ENCODE measurements at regions not wholly inside any gene's neighbourhood (a gene's known extent, or its start where the extent isn't known, plus 50 kb on each side); places are given as distances from the start of the nearest gene placed in this dataset.
A peak's percentile ranks its signal among the peaks of the same experiment; 100 is the strongest.

DNA sequence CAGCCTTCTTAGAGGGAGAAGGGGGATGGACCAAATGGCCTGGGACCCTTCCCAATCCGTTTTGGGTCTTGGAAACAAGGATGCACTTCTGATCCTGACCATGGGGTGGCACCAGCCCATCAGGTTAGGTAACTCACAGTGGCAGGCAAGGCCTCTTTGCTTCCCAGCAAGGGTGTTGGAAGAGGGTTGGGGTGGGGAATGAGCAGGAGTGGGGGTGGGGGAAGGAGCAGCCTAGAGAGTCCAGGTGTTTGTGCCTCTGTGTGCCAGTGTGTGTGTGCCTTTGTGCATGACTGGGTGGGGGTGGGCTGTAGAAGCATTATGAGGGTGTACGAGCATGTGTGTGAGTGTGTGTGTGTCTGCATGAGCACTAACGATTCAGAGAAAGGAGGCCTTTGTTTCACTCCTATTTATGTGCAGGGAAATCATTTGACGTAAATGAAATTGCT is 213.1 kb downstream of the INSC start:
- no peak for TF ChIP-seq EZH2 (IDR thresholded peaks at IDR 0.05; ENCODE audit: borderline replicate concordance)
- peak; percentile 86 for TF ChIP-seq CTCF (IDR thresholded peaks at IDR 0.05; ENCODE audit: poor library complexity)
- no peaks in the 10 kb centered on the region for H3K9me3 ChIP-seq (ENCODE audit: low read depth)
- H3K4me2 ChIP-seq = no peak overlapping the region
- H3K27ac ChIP-seq = no peak overlapping the region
- H4K20me1 ChIP-seq (ENCODE audit: insufficient read depth, poor library complexity, severe bottlenecking) = no peaks in the 10 kb centered on the region
- 53% methylated on average over 3 of the region's 4 CpGs for WGBS (ENCODE audit: low lambda C conversion rate, missing lambda C conversion rate)
- no peaks in the 10 kb centered on the region for H3K27me3 ChIP-seq
- H2AFZ ChIP-seq = no peak overlapping the region
- no peaks in the 10 kb centered on the region for H3K79me2 ChIP-seq
- no peaks in the 10 kb centered on the region for H3K36me3 ChIP-seq (replicated peaks; ENCODE audit: insufficient read depth, low read depth)
- DNase-seq (ENCODE audit: low spot score) = peak; percentile 84
- H3K4me3 ChIP-seq = no peak overlapping the region
- H3K4me1 ChIP-seq (ENCODE audit: insufficient read depth) = no peaks in the 10 kb centered on the region
- no peaks in the 10 kb centered on the region for H3K9me2 ChIP-seq (replicated peaks; ENCODE audit: insufficient read depth)

DNA sequence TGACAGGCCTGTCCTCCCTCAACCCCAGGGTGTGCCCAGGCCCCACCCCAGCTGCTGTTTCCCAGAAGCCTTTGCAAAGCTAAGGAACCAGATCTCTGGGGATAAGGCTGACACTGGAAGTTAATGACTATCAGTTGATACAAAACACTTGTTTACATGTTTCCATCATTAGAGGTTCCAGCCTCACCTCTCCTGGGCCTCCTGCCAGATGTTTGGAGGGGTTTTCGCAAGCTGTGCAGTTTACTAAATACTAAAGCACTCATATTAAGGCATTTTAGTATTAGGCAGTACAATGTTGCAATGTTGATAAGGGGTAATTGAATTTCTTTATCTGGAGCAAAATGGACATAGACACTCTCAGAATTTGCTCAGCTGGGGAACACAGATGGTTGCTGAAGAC is 218.7 kb downstream of the INSC start:
- 74% methylated on average over 1 of the region's 1 CpG for WGBS (ENCODE audit: low lambda C conversion rate, missing lambda C conversion rate)
- H3K4me2 ChIP-seq = no peak overlapping the region
- no peaks in the 10 kb centered on the region for H3K36me3 ChIP-seq (replicated peaks; ENCODE audit: insufficient read depth, low read depth)
- no peak overlapping the region for H3K4me3 ChIP-seq
- TF ChIP-seq EZH2 (IDR thresholded peaks at IDR 0.05; ENCODE audit: borderline replicate concordance) = no peak
- H3K4me1 ChIP-seq (ENCODE audit: insufficient read depth) = no peaks in the 10 kb centered on the region
- no peaks in the 10 kb centered on the region for H3K27me3 ChIP-seq
- no peaks in the 10 kb centered on the region for H3K9me2 ChIP-seq (replicated peaks; ENCODE audit: insufficient read depth)
- no peaks in the 10 kb centered on the region for H4K20me1 ChIP-seq (ENCODE audit: insufficient read depth, poor library complexity, severe bottlenecking)
- no peaks in the 10 kb centered on the region for H3K79me2 ChIP-seq
- no peak overlapping the region for H2AFZ ChIP-seq
- DNase-seq (ENCODE audit: low spot score) = no peak
- no peak overlapping the region for H3K27ac ChIP-seq
- no peaks in the 10 kb centered on the region for H3K9me3 ChIP-seq (ENCODE audit: low read depth)

DNA sequence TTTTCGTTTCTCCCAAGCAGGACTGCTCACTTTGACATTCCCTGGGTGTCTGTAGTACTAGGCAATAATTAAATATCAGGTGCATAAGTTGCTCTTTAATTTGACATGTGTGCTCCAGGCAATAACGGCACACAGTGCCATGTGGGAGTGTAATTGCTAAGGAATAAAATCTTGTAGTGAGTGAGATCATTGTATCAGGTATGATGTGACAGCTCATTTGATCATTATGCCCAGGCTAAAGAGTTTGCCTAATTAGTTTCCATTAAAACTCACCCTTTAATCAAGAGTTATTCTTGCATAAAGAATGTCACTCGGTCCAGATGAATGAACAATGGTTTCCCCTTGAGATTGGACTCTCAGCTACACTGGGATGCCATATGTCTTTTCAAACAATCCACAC is 220.0 kb downstream of the INSC start:
- TF ChIP-seq EZH2 (IDR thresholded peaks at IDR 0.05; ENCODE audit: borderline replicate concordance) = no peak
- TF ChIP-seq EZH2phosphoT487 (IDR thresholded peaks at IDR 0.05; ENCODE audit: low read depth, severe bottlenecking, unreplicated experiment) = no peak
- TF ChIP-seq CTCF (IDR thresholded peaks at IDR 0.05; ENCODE audit: poor library complexity) = no peak
- H3K9me2 ChIP-seq (replicated peaks; ENCODE audit: insufficient read depth) = no peaks in the 10 kb centered on the region
- H3K4me3 ChIP-seq = no peak overlapping the region
- no peak overlapping the region for H3K4me2 ChIP-seq
- no peak for DNase-seq (ENCODE audit: low spot score)
- WGBS (ENCODE audit: low lambda C conversion rate, missing lambda C conversion rate) = 93% methylated on average over 3 of the region's 3 CpGs
- H2AFZ ChIP-seq = no peak overlapping the region
- H3K36me3 ChIP-seq (replicated peaks; ENCODE audit: insufficient read depth, low read depth) = no peaks in the 10 kb centered on the region
- H3K4me1 ChIP-seq (ENCODE audit: insufficient read depth) = no peaks in the 10 kb centered on the region
- no peaks in the 10 kb centered on the region for H3K27me3 ChIP-seq
- H4K20me1 ChIP-seq (ENCODE audit: insufficient read depth, poor library complexity, severe bottlenecking) = no peaks in the 10 kb centered on the region
- no peaks in the 10 kb centered on the region for H3K79me2 ChIP-seq
- peaks cover 8% of the 10 kb centered on the region for H3K9me3 ChIP-seq (ENCODE audit: low read depth)
- H3K27ac ChIP-seq = no peak overlapping the region

DNA sequence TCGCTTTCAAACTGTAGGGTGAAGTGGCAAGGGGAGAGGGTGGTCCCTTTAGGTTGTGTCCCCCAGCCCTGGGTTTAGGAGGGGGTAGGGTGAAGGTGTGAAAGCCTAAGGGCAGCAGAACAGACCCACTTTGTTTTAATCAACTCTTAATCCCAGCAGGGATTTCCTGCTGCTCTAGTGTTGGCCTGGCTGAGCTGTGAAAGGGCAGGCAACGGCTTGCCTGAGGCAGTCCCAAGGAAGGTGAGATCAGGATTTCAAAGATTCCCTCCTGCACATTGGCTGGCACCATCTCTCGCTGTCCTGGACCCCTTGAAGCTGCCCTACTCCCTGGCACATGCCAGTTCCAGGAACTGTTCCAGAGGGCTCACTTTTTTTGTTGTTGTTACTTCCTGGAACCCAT is 221.3 kb downstream of the INSC start:
- Histone ChIP-seq H3K4me2 (no peak overlapping the region), H2AFZ (no peak overlapping the region), H3K4me3 (no peak overlapping the region), H3K9me3 (ENCODE audit: low read depth) (peaks cover 8% of the 10 kb centered on the region), H3K79me2 (no peaks in the 10 kb centered on the region), H3K27me3 (no peaks in the 10 kb centered on the region), H3K36me3 (replicated peaks; ENCODE audit: insufficient read depth, low read depth) (no peaks in the 10 kb centered on the region), H3K27ac (no peak overlapping the region), H4K20me1 (ENCODE audit: insufficient read depth, poor library complexity, severe bottlenecking) (no peaks in the 10 kb centered on the region), H3K9me2 (replicated peaks; ENCODE audit: insufficient read depth) (no peaks in the 10 kb centered on the region), H3K4me1 (ENCODE audit: insufficient read depth) (no peaks in the 10 kb centered on the region)
- TF ChIP-seq EZH2 (IDR thresholded peaks at IDR 0.05; ENCODE audit: borderline replicate concordance) (no peak), CTCF (IDR thresholded peaks at IDR 0.05; ENCODE audit: poor library complexity) (no peak), EZH2phosphoT487 (IDR thresholded peaks at IDR 0.05; ENCODE audit: low read depth, severe bottlenecking, unreplicated experiment) (no peak)
- 46% methylated on average over 3 of the region's 3 CpGs for WGBS (ENCODE audit: low lambda C conversion rate, missing lambda C conversion rate)
- DNase-seq (ENCODE audit: low spot score) = no peak
